Brain microvascular endothelial cell (primary cell): ENCODE measurements at regions not wholly inside any gene's neighbourhood (a gene's known extent, or its start where the extent isn't known, plus 50 kb on each side); places are given as distances from the start of the nearest gene placed in this dataset.

Source experiments
- DNase-seq: peaks from one replicate; pipeline ENCODE4 v3.0.0-alpha.2; 2020
- H3K27ac ChIP-seq: fragments of 250-450 bp; sonication (Bioruptor Pico); 2 replicates; pipeline ENCODE4 v1.5.1; 2020; ENCODE audit warnings: mild to moderate bottlenecking, moderate library complexity
- H3K27me3 ChIP-seq: fragments of 250-450 bp; sonication (Bioruptor Pico); replicated peaks from 2 replicates; pipeline ENCODE4 v1.5.1; 2020; ENCODE audit warnings: mild to moderate bottlenecking
- H3K36me3 ChIP-seq: fragments of 250-450 bp; sonication (Bioruptor Pico); replicated peaks from 2 replicates; pipeline ENCODE4 v1.5.1; 2020; ENCODE audit warnings: mild to moderate bottlenecking
- H3K4me3 ChIP-seq: 2 replicates; pipeline ENCODE4 v1.5.1; 2011; ENCODE audit warnings: low read depth, mild to moderate bottlenecking, control low read depth, low read length, moderate library complexity
- in situ Hi-C: cut with HindIII; loops from 2 replicates; pipeline ENCODE4 v1.10.0; 2017; ENCODE audit warnings: low sequenced_read_pairs, low pct_ligation_motif_present
- TF ChIP-seq, protein P1 (sequence below): IDR thresholded peaks from 2 replicates; pipeline ENCODE4 v1.5.1; 2011; ENCODE audit warnings: low read depth, mild to moderate bottlenecking, moderate library complexity, low read length, control low read depth, inconsistent platforms; ENCODE audit errors: missing control alignments

DNA sequence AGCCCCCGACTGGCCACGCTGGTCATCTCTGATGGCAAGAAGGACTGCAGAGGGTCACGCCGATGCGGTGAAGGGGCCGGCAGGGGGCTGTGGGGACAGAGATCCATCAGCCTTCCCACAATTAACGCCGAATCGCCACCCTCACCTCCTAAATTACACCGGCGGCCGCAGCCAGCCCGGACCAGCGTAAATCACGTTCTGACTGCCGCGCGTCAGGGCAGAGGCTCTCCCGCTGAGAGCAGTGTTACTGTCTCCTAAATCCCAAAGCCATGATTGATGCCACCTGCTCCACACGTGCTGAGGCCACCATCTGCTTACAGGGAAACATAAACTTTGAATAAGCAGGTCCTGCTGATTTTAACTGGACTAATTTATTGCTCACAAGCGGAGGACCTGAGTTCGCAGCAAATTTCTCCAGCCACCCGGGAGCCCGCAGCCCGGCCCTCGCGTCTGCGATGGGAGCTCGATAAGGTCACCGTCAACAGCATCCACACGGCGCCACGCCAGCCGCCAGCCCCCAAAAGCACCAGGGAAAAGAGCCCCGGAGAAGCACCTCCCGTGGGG lies 127.3 kb upstream of the NKX1-1 start:
- TF ChIP-seq, protein P1, sequence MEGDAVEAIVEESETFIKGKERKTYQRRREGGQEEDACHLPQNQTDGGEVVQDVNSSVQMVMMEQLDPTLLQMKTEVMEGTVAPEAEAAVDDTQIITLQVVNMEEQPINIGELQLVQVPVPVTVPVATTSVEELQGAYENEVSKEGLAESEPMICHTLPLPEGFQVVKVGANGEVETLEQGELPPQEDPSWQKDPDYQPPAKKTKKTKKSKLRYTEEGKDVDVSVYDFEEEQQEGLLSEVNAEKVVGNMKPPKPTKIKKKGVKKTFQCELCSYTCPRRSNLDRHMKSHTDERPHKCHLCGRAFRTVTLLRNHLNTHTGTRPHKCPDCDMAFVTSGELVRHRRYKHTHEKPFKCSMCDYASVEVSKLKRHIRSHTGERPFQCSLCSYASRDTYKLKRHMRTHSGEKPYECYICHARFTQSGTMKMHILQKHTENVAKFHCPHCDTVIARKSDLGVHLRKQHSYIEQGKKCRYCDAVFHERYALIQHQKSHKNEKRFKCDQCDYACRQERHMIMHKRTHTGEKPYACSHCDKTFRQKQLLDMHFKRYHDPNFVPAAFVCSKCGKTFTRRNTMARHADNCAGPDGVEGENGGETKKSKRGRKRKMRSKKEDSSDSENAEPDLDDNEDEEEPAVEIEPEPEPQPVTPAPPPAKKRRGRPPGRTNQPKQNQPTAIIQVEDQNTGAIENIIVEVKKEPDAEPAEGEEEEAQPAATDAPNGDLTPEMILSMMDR = no peak

DNA sequence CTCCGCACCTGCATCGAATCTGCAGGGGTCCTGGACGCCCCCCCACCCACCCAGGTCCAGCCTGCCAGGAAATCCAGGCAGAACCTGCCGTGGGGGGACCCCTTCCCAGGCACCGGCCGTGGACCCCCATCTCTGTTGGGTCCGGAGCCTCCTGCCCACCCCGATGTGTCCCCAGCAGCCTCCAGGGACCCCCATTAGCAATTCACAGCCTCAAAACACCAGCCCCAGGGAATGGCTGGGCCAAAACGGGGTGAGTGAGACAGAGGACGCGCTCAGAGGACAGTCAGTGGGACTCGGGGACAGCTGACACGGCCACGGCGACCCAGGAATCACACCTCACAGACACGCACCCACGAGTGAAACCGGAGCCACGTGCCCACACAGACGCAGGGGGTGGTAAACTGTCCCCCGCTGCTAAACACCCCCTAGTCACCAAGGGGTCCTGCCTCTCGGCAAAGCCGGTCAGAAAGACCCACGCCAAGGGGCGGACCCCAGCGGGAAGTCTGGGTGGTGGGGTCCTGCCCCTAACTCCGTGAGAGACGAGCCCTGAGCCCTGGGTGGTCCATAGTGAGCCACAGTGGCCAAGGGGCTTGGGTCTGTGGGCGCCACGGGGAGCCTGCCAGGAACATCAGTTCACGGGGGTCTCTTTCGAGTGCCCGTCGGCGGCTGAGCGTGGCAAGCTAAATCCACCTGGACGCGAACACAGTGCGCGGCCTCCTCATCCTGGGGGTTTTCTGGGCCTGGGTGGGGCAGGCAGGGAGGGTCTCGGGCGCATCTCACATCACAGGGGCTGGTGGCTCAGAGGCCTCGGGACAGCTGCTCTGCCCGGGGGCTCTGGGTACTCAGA lies 126.5 kb upstream of the NKX1-1 start:
- no peak overlapping the region for H3K27ac ChIP-seq
- no peak overlapping the region for H3K4me3 ChIP-seq
- TF ChIP-seq, protein P1 = no peak
- DNase-seq = no peak
- no peaks in the 10 kb centered on the region for H3K36me3 ChIP-seq
- in situ Hi-C loops = no loop called here
- peaks cover 6% of the 10 kb centered on the region for H3K27me3 ChIP-seq

More for the DNA sequence above, 127.3 kb upstream of the NKX1-1 start:
- no peak overlapping the region for H3K4me3 ChIP-seq
- DNase-seq = no peak
- H3K27ac ChIP-seq = no peak overlapping the region
- H3K36me3 ChIP-seq = no peaks in the 10 kb centered on the region
- in situ Hi-C loops = no loop called here
- peaks cover 6% of the 10 kb centered on the region for H3K27me3 ChIP-seq

DNA sequence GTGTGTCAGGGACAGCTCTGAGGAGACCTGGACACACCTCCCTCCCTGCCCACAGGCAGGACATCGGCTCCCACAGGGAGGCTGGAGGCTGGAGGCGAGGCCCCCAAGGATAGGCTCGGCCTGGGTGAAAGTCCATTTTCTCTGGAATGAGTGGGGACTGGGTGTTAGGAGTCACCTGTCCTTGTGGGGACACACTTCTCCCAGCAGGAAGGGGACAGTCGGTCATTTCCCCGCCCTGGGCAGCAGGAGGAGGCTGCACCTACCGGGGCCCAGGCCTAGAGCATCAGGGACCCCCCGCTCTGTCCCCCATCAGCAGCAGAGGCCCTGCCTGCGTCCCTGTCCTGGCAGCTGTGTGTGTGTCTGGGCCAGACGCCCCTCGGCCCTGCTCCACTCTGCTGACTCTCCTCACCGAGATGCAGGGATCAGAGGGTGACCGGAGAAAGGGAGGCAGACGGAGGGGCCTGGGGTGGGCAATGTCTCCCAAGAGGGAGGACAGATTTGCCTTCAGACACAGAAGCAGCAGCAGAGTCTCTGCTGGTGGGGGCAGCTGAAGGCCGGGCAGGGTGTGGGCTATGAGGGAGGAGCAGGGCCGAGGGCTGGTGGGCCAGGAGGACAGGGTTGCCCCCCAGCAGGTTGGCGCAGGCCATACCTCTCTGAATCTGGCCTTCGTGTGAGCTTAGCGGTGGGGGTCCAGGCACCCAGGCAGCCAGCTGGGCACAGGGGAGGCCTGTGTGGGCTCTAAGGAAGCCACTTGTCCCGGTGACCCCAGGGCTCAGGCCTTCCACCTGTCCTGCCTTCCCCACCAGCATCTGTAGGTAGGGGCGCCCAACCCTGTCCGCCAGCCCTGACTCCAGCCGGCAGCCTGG lies 125.7 kb upstream of the NKX1-1 start:
- H3K27ac ChIP-seq = no peak overlapping the region
- TF ChIP-seq, protein P1 = no peak
- H3K27me3 ChIP-seq = peaks cover 8% of the 10 kb centered on the region
- H3K4me3 ChIP-seq = no peak overlapping the region
- no peak for DNase-seq
- no peaks in the 10 kb centered on the region for H3K36me3 ChIP-seq
- in situ Hi-C loops = no loop called here

DNA sequence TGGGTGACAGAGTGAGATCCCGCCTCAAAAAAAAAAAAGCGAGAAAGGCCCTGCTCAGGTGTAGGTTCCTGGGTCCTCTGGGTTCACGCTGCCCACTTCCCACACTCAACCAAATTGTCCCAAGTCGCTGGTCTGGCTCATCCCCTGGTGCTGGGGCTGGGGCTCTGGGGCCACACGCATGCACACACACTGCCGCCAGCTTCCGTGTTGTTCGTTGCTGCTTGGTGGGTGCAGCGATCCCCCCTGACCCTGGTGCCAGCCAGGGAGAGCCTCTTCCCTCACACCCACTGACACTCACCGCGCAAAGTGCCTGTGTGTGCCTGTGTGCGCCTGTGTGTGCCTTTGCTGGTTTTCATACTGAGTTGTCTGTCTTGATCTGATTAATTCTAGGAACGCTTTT lies 124.1 kb upstream of the NKX1-1 start:
- TF ChIP-seq, protein P1 = no peak
- DNase-seq = no peak
- H3K27me3 ChIP-seq = peaks cover 8% of the 10 kb centered on the region
- H3K36me3 ChIP-seq = no peaks in the 10 kb centered on the region
- H3K27ac ChIP-seq = no peak overlapping the region
- H3K4me3 ChIP-seq = no peak overlapping the region
- in situ Hi-C loops = no loop called here

DNA sequence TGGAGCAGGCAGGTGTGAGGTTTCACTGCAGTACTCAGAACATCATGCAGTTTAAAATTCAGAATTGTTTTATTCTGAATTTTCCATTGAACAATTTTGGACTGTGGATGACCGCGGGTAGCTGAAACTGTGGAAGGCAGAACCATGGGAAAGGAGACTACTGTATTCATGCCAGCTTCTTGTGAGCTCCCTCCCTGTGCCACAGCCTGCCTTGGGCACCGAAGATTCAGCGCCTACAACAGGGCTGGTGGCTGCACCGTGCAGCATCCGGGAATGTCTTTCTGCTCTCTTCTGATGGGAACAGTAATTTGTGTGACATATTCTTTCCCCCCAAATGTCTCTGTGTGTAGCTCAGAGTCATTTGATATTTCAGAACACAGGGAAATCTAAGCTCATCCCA lies 118.5 kb upstream of the NKX1-1 start:
- TF ChIP-seq, protein P1 = no peak
- H3K4me3 ChIP-seq = no peak overlapping the region
- no peak for DNase-seq
- in situ Hi-C loops = no loop called here
- H3K36me3 ChIP-seq = no peaks in the 10 kb centered on the region
- no peak overlapping the region for H3K27ac ChIP-seq
- peaks cover 2% of the 10 kb centered on the region for H3K27me3 ChIP-seq
